HCT116 (cell line): ENCODE measurements at regions not wholly inside any gene's neighbourhood (a gene's known extent, or its start where the extent isn't known, plus 50 kb on each side); places are given as distances from the start of the nearest gene placed in this dataset.

ENCODE experiments used
- CBX3 ChIP-seq: IDR thresholded peaks from 2 replicates; pipeline ENCODE4 v1.6.1; 2012; ENCODE audit warnings: low read depth
- CTCF ChIP-seq, 3 experiments: fragments of 200-600 bp in 1 of 3; sonication (generic) in 1 of 3; IDR thresholded peaks in 2 of 3; conservative IDR thresholded peaks in 1 of 3; 2 replicates each; pipeline ENCODE4 v1.5.1; 2012 to 2017; ENCODE audit warnings: low read depth in 2 of 3, low read length in 2 of 3, antibody characterized with exemption in 1 of 3, borderline replicate concordance in 1 of 3, control low read depth in 1 of 3, mild to moderate bottlenecking in 1 of 3, mixed read lengths in 1 of 3, mixed run types in 1 of 3, moderate library complexity in 1 of 3; ENCODE audit not compliant: insufficient read depth in 1 of 3
- ELF1 ChIP-seq: IDR thresholded peaks from 2 replicates; pipeline ENCODE4 v1.6.1; 2012; ENCODE audit warnings: low read depth, borderline replicate concordance
- EZH2phosphoT487 ChIP-seq: fragments of 200-600 bp; IDR thresholded peaks from 2 replicates; pipeline ENCODE4 v1.6.1; 2018; ENCODE audit warnings: antibody characterized with exemption, borderline replicate concordance
- RAD21 ChIP-seq: IDR thresholded peaks from 2 replicates; pipeline ENCODE4 v1.6.1; 2012; ENCODE audit warnings: low read depth, mild to moderate bottlenecking
- REST ChIP-seq: IDR thresholded peaks from 2 replicates; pipeline ENCODE4 v1.6.1; 2012; ENCODE audit warnings: low read depth
- SIN3A ChIP-seq: IDR thresholded peaks from 2 replicates; pipeline ENCODE4 v1.6.1; 2012; ENCODE audit warnings: low read depth
- SP1 ChIP-seq: IDR thresholded peaks from 2 replicates; pipeline ENCODE4 v1.6.1; 2012; ENCODE audit warnings: low read depth
- SRF ChIP-seq: IDR thresholded peaks from 2 replicates; pipeline ENCODE4 v1.6.1; 2012; ENCODE audit warnings: low read depth
- TCF7L2 ChIP-seq: IDR thresholded peaks from 2 replicates; pipeline ENCODE4 v1.7.0; 2011; ENCODE audit warnings: borderline replicate concordance, inconsistent platforms; ENCODE audit not compliant: insufficient read depth, insufficient read length; ENCODE audit errors: extremely low read depth
- ZFX ChIP-seq: fragments of 450-650 bp; IDR thresholded peaks from 2 replicates; pipeline ENCODE4 v1.6.1; 2017

GRCh38 chr2:56013475-56013874 is 89.9 kb upstream of the EFEMP1 start (continued):
- TF ChIP-seq REST (no peak), RAD21 (no peak), CBX3 (no peak), EZH2phosphoT487 (no peak), ELF1 (no peak), SIN3A (no peak), SRF (no peak), CTCF (IDR thresholded peaks at IDR 0.05 in 2 of 3, conservative IDR thresholded peaks at IDR 0.05 in 1 of 3; ENCODE audit: borderline replicate concordance in 1 of 3, insufficient read depth in 1 of 3, low read depth in 2 of 3, low read length in 2 of 3) (no peak), SP1 (no peak), TCF7L2 (no peak), ZFX (no peak)
